Peyer's patch (tissue), 4 donors: ENCODE measurements at regions not wholly inside any gene's neighbourhood (a gene's known extent, or its start where the extent isn't known, plus 50 kb on each side); places are given as distances from the start of the nearest gene placed in this dataset.

ENCODE experiments used
- DNase-seq, 3 donors: peaks; one replicate each; pipeline ENCODE4 v3.0.0-alpha.2; 2017 to 2019
- H3K27ac ChIP-seq, 4 donors: fragments of 200-600 bp; sonication (generic); one replicate each; pipeline ENCODE4 v1.5.1; 2016 to 2019
- H3K27me3 ChIP-seq, 2 donors: fragments of 200-600 bp; sonication (generic); one replicate each; pipeline ENCODE4 v1.5.1; 2019
- H3K36me3 ChIP-seq, 3 donors: fragments of 200-600 bp; sonication (generic); one replicate each; pipeline ENCODE4 v1.5.1; 2016 to 2019
- H3K4me1 ChIP-seq, 4 donors: fragments of 200-600 bp; sonication (generic); one replicate each; pipeline ENCODE4 v1.5.1; 2016 to 2019
- H3K4me3 ChIP-seq, 4 donors: fragments of 200-600 bp; sonication (generic); 1 replicate in 3 of 4; 2 replicates in 1 of 4; pipeline ENCODE4 v1.5.1; 2016 to 2019; ENCODE audit warnings: mild to moderate bottlenecking in 1 of 4
- H3K9me3 ChIP-seq, 4 donors: fragments of 200-600 bp; sonication (generic); one replicate each; pipeline ENCODE4 v1.5.1; 2016 to 2019; ENCODE audit warnings: mild to moderate bottlenecking in 1 of 4
- POLR2A ChIP-seq, 2 donors: fragments of 450-650 bp; IDR thresholded peaks; one replicate each; pipeline ENCODE4 v1.5.1; 2017; ENCODE audit warnings: antibody characterized with exemption in 2 of 2, mild to moderate bottlenecking in 2 of 2, moderate library complexity in 2 of 2
- TF ChIP-seq, protein P1 (sequence below), 6 experiments: fragments of 450-650 bp in 4 of 6; fragments of 200-600 bp in 2 of 6; sonication (generic) in 1 of 6; IDR thresholded peaks; one replicate each; pipeline ENCODE4 v1.5.1; 2017 to 2019; ENCODE audit warnings: antibody characterized with exemption in 6 of 6, mild to moderate bottlenecking in 3 of 6, moderate library complexity in 1 of 6

DNA sequence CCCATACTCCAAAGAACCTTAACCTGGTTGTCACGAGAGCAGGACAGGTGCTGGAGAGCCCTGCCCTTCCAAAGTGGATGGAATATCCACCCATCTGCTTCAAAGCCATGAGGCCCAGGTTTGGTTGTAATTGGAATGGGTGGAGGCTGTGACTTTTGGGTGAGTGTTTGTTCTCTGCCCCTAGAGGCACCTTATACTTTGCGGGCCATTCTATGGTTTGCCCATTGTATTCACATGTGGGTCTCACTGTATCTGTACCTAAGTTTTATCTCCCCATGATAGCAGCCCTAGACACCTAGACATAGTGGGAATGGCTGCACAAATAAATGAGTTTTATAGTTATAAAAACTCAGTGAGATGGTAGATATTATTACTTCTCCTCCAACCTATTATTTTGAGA lies 67.1 kb upstream of the NAA20 start:
- no peak overlapping the region for H3K4me3 ChIP-seq
- peaks cover 0 to 13% (median 0%) of the 10 kb centered on the region in 4 donors for H3K4me1 ChIP-seq
- DNase-seq, result no peak
- no peaks in the 10 kb centered on the region for H3K27me3 ChIP-seq
- H3K27ac ChIP-seq, result no peak overlapping the region
- no peaks in the 10 kb centered on the region for H3K9me3 ChIP-seq
- H3K36me3 ChIP-seq, result peaks cover 0 to 70% (median 0%) of the 10 kb centered on the region in 3 donors
- TF ChIP-seq, protein P1, sequence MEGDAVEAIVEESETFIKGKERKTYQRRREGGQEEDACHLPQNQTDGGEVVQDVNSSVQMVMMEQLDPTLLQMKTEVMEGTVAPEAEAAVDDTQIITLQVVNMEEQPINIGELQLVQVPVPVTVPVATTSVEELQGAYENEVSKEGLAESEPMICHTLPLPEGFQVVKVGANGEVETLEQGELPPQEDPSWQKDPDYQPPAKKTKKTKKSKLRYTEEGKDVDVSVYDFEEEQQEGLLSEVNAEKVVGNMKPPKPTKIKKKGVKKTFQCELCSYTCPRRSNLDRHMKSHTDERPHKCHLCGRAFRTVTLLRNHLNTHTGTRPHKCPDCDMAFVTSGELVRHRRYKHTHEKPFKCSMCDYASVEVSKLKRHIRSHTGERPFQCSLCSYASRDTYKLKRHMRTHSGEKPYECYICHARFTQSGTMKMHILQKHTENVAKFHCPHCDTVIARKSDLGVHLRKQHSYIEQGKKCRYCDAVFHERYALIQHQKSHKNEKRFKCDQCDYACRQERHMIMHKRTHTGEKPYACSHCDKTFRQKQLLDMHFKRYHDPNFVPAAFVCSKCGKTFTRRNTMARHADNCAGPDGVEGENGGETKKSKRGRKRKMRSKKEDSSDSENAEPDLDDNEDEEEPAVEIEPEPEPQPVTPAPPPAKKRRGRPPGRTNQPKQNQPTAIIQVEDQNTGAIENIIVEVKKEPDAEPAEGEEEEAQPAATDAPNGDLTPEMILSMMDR (IDR thresholded peaks at IDR 0.05), result no peak
- no peak for TF ChIP-seq POLR2A (IDR thresholded peaks at IDR 0.05)

GRCh38 chr20:19952392-19952791 lies 64.8 kb upstream of the NAA20 start:
- TF ChIP-seq POLR2A (IDR thresholded peaks at IDR 0.05), result no peak
- TF ChIP-seq, protein P1 (IDR thresholded peaks at IDR 0.05), result no peak
- no peaks in the 10 kb centered on the region for H3K27me3 ChIP-seq
- H3K27ac ChIP-seq, result no peak overlapping the region
- peaks cover 0 to 75% (median 0%) of the 10 kb centered on the region in 3 donors for H3K36me3 ChIP-seq
- H3K4me1 ChIP-seq, result no peaks in the 10 kb centered on the region
- DNase-seq, result no peak
- no peak overlapping the region for H3K4me3 ChIP-seq
- no peaks in the 10 kb centered on the region for H3K9me3 ChIP-seq

- no peak for TF ChIP-seq POLR2A (IDR thresholded peaks at IDR 0.05)
- TF ChIP-seq, protein P1 (IDR thresholded peaks at IDR 0.05), result no peak
- Histone ChIP-seq H3K27ac (no peak overlapping the region), H3K4me3 (no peak overlapping the region), H3K4me1 (no peaks in the 10 kb centered on the region), H3K9me3 (no peaks in the 10 kb centered on the region), H3K36me3 (peaks cover 0 to 77% (median 0%) of the 10 kb centered on the region in 3 donors), H3K27me3 (no peaks in the 10 kb centered on the region)
- no peak for DNase-seq
Observed at GRCh38 chr20:19953606-19954005, 63.6 kb upstream of the NAA20 start.

- TF ChIP-seq, protein P1 (IDR thresholded peaks at IDR 0.05), result no peak
- no peak for TF ChIP-seq POLR2A (IDR thresholded peaks at IDR 0.05)
- Histone ChIP-seq H3K27me3 (no peaks in the 10 kb centered on the region), H3K4me3 (no peak overlapping the region), H3K27ac (no peak overlapping the region), H3K4me1 (no peaks in the 10 kb centered on the region), H3K36me3 (peaks cover 0 to 84% (median 0%) of the 10 kb centered on the region in 3 donors), H3K9me3 (no peaks in the 10 kb centered on the region)
- no peak for DNase-seq
Observed at GRCh38 chr20:19956976-19957375, 60.2 kb upstream of the NAA20 start.

GRCh38 chr20:19958219-19958618 lies 58.9 kb upstream of the NAA20 start:
- no peak for DNase-seq
- TF ChIP-seq, protein P1 (IDR thresholded peaks at IDR 0.05), result no peak
- no peak for TF ChIP-seq POLR2A (IDR thresholded peaks at IDR 0.05)
- Histone ChIP-seq H3K9me3 (no peaks in the 10 kb centered on the region), H3K4me3 (no peak overlapping the region), H3K4me1 (no peaks in the 10 kb centered on the region), H3K36me3 (peaks cover 0 to 85% (median 0%) of the 10 kb centered on the region in 3 donors), H3K27ac (no peak overlapping the region), H3K27me3 (no peaks in the 10 kb centered on the region)

DNA sequence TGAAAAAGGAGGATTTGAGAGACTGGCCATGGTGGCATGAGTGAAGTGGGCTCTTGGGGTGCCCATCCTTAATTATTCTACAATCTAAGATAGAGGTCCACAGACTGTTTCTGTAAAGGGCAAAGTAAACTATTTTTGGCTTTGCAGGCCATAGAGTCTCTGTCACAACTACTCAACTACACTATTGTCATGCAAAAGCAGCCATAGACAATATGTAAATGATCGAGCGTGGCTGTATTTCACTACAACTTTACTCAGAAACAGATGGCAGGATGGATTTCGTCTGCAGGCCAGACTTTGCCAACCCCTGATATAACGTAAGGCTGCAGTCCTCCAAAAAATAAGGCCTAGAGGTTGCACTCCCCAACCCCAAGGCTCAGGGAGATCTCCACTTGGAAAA lies 58.2 kb upstream of the NAA20 start:
- Histone ChIP-seq H3K36me3 (peaks cover 0 to 88% (median 0%) of the 10 kb centered on the region in 3 donors), H3K27me3 (no peaks in the 10 kb centered on the region), H3K27ac (no peak overlapping the region), H3K9me3 (no peaks in the 10 kb centered on the region), H3K4me3 (no peak overlapping the region), H3K4me1 (no peaks in the 10 kb centered on the region)
- no peak for DNase-seq
- TF ChIP-seq, protein P1 (IDR thresholded peaks at IDR 0.05), result no peak
- TF ChIP-seq POLR2A (IDR thresholded peaks at IDR 0.05), result no peak
